GM23248 (cell line): ENCODE measurements at regions not wholly inside any gene's neighbourhood (a gene's known extent, or its start where the extent isn't known, plus 50 kb on each side); places are given as distances from the start of the nearest gene placed in this dataset.

Experiments
- DNase-seq: peaks from one replicate; pipeline ENCODE4 v3.0.0-alpha.2; 2015
- H2AFZ ChIP-seq: fragments of 200-600 bp; sonication (generic); 2 replicates; pipeline ENCODE4 v1.6.1; 2016; ENCODE audit warnings: antibody characterized with exemption
- H3F3A ChIP-seq: fragments of 200-600 bp; sonication (generic); 2 replicates; pipeline ENCODE4 v1.6.1; 2016; ENCODE audit warnings: mild to moderate bottlenecking, antibody characterized with exemption, mixed run types; ENCODE audit not compliant: insufficient read depth
- H3K27ac ChIP-seq: fragments of 200-600 bp; sonication (generic); 2 replicates; pipeline ENCODE4 v1.5.1; 2016; ENCODE audit warnings: mild to moderate bottlenecking
- H3K27me3 ChIP-seq: fragments of 200-600 bp; sonication (generic); replicated peaks from 2 replicates; pipeline ENCODE4 v1.6.1; 2016; ENCODE audit warnings: mild to moderate bottlenecking; ENCODE audit not compliant: insufficient read depth
- H3K36me3 ChIP-seq: fragments of 200-600 bp; sonication (generic); 2 replicates; pipeline ENCODE4 v1.6.1; 2016; ENCODE audit warnings: low read depth, mild to moderate bottlenecking
- H3K4me1 ChIP-seq: fragments of 200-600 bp; sonication (generic); 2 replicates; pipeline ENCODE4 v1.6.1; 2016; ENCODE audit warnings: mild to moderate bottlenecking; ENCODE audit not compliant: insufficient read depth
- H3K4me2 ChIP-seq: fragments of 200-600 bp; sonication (generic); one replicate; pipeline ENCODE4 v1.6.1; 2016; ENCODE audit warnings: mild to moderate bottlenecking; ENCODE audit not compliant: unreplicated experiment
- H3K4me3 ChIP-seq: fragments of 200-600 bp; sonication (generic); 2 replicates; pipeline ENCODE4 v1.5.1; 2016; ENCODE audit warnings: mild to moderate bottlenecking
- H3K79me2 ChIP-seq: fragments of 200-600 bp; sonication (generic); 2 replicates; pipeline ENCODE4 v1.6.1; 2016; ENCODE audit warnings: mild to moderate bottlenecking; ENCODE audit not compliant: insufficient read depth
- H3K9ac ChIP-seq: fragments of 200-600 bp; sonication (generic); 2 replicates; pipeline ENCODE4 v1.6.1; 2016; ENCODE audit warnings: mild to moderate bottlenecking
- H3K9me2 ChIP-seq: fragments of 200-600 bp; sonication (generic); 2 replicates; pipeline ENCODE4 v1.6.1; 2016; ENCODE audit warnings: mixed run types, mild to moderate bottlenecking, moderate library complexity; ENCODE audit not compliant: insufficient read depth
- H3K9me3 ChIP-seq: fragments of 200-600 bp; sonication (generic); one replicate; pipeline ENCODE4 v1.6.1; 2017; ENCODE audit warnings: low read depth
- H4K20me1 ChIP-seq: fragments of 200-600 bp; sonication (generic); 2 replicates; pipeline ENCODE4 v1.6.0; 2016; ENCODE audit not compliant: insufficient read depth
- EZH2 ChIP-seq: fragments of 200-600 bp; sonication (generic); IDR thresholded peaks from 2 replicates; pipeline ENCODE4 v1.6.1; 2018; ENCODE audit warnings: antibody characterized with exemption, mild to moderate bottlenecking; ENCODE audit not compliant: insufficient read depth, poor library complexity, severe bottlenecking
- EZH2phosphoT487 ChIP-seq: fragments of 200-600 bp; sonication (generic); IDR thresholded peaks from 2 replicates; pipeline ENCODE4 v1.6.1; 2018; ENCODE audit warnings: antibody characterized with exemption, moderate library complexity, mild to moderate bottlenecking, low read depth; ENCODE audit not compliant: insufficient read depth
- WGBS, 2 experiments: methylation state at CpG; one replicate each; pipeline ENCODE4 v1.1.6; 2015 to 2017; ENCODE audit warnings: low lambda C conversion rate in 2 of 2, low coverage in 1 of 2; ENCODE audit errors: missing lambda C conversion rate in 2 of 2; 5-methylcytosine and 5-hydroxymethylcytosine counted together
- in situ Hi-C: fragments of 300-500 bp; cut with MboI; formaldehyde crosslinking; loops from 2 replicates; pipeline ENCODE4 v1.15.0; 2020

- Histone ChIP-seq H3K9me2 (no peaks in the 10 kb centered on the region), H4K20me1 (no peaks in the 10 kb centered on the region), H2AFZ (no peak overlapping the region), H3K9ac (no peak overlapping the region), H3K27ac (no peak overlapping the region), H3F3A (no peaks in the 10 kb centered on the region), H3K36me3 (no peaks in the 10 kb centered on the region), H3K9me3 (no peaks in the 10 kb centered on the region), H3K4me3 (no peak overlapping the region), H3K4me2 (no peak overlapping the region), H3K79me2 (no peaks in the 10 kb centered on the region), H3K4me1 (no peaks in the 10 kb centered on the region), H3K27me3 (no peaks in the 10 kb centered on the region)
- DNase-seq = no peak
- no peak for TF ChIP-seq EZH2phosphoT487
- TF ChIP-seq EZH2 = no peak
- in situ Hi-C loops = loop anchor here (10.0 kb wide), 1 partner anchor 656 kb away; no protein-coding TSS in a partner anchor
- 64 to 74% methylated on average over 9 of the region's 9 CpGs for WGBS, 2 experiments
Measured at GRCh38 chr20:20849161-20849560, 136.7 kb upstream of the RALGAPA2 start.

- H3K27me3 ChIP-seq = no peaks in the 10 kb centered on the region
- no peak overlapping the region for H3K27ac ChIP-seq
- DNase-seq = no peak
- no peaks in the 10 kb centered on the region for H3K9me2 ChIP-seq
- no peak for TF ChIP-seq EZH2
- TF ChIP-seq EZH2phosphoT487 = no peak
- no peaks in the 10 kb centered on the region for H3K36me3 ChIP-seq
- H3K79me2 ChIP-seq = no peaks in the 10 kb centered on the region
- H3F3A ChIP-seq = no peaks in the 10 kb centered on the region
- 31 to 33% methylated on average over 11 of the region's 11 CpGs for WGBS, 2 experiments
- H4K20me1 ChIP-seq = no peaks in the 10 kb centered on the region
- in situ Hi-C loops = loop anchor here (10.0 kb wide), 1 partner anchor 657 kb away; no protein-coding TSS in a partner anchor
- no peak overlapping the region for H2AFZ ChIP-seq
- no peaks in the 10 kb centered on the region for H3K4me1 ChIP-seq
- H3K9ac ChIP-seq = no peak overlapping the region
- no peak overlapping the region for H3K4me2 ChIP-seq
- H3K9me3 ChIP-seq = no peaks in the 10 kb centered on the region
- no peak overlapping the region for H3K4me3 ChIP-seq
Measured at GRCh38 chr20:20847814-20848213, 135.4 kb upstream of the RALGAPA2 start.

- Histone ChIP-seq H3K9me2 (no peaks in the 10 kb centered on the region), H2AFZ (no peak overlapping the region), H3F3A (no peaks in the 10 kb centered on the region), H3K4me2 (no peak overlapping the region), H3K4me1 (no peaks in the 10 kb centered on the region), H3K9ac (no peak overlapping the region), H3K27me3 (peaks cover 5% of the 10 kb centered on the region; the same call in 1 of the 2 replicates), H3K27ac (no peak overlapping the region), H3K79me2 (no peaks in the 10 kb centered on the region), H3K9me3 (no peaks in the 10 kb centered on the region), H3K4me3 (no peak overlapping the region), H3K36me3 (no peaks in the 10 kb centered on the region), H4K20me1 (no peaks in the 10 kb centered on the region)
- in situ Hi-C loops = loop anchor here (10.0 kb wide), 1 partner anchor 661 kb away; no protein-coding TSS in a partner anchor
- DNase-seq = no peak
- 22 to 35% methylated on average over 6 of the region's 6 CpGs for WGBS, 2 experiments
- no peak for TF ChIP-seq EZH2
- TF ChIP-seq EZH2phosphoT487 = no peak
Measured at GRCh38 chr20:20843982-20844381, 131.5 kb upstream of the RALGAPA2 start.

GRCh38 chr20:20839771-20840170 lies 127.3 kb upstream of the RALGAPA2 start:
- Histone ChIP-seq H3K36me3 (no peaks in the 10 kb centered on the region), H3K27me3 (peaks cover 14% of the 10 kb centered on the region), H3K4me1 (no peaks in the 10 kb centered on the region), H3K4me2 (no peak overlapping the region), H3K4me3 (no peak overlapping the region), H3K9ac (no peak overlapping the region), H3K27ac (no peak overlapping the region), H2AFZ (no peak overlapping the region), H3K9me2 (no peaks in the 10 kb centered on the region), H4K20me1 (no peaks in the 10 kb centered on the region), H3K79me2 (no peaks in the 10 kb centered on the region), H3F3A (no peaks in the 10 kb centered on the region), H3K9me3 (no peaks in the 10 kb centered on the region)
- no peak for DNase-seq
- in situ Hi-C loops = loop anchor here (10.0 kb wide), 1 partner anchor 665 kb away; no protein-coding TSS in a partner anchor
- TF ChIP-seq EZH2 (no peak), EZH2phosphoT487 (no peak)

GRCh38 chr20:20837574-20838021 lies 125.2 kb upstream of the RALGAPA2 start:
- Histone ChIP-seq H3K4me3 (no peak overlapping the region), H3K36me3 (no peaks in the 10 kb centered on the region), H4K20me1 (no peaks in the 10 kb centered on the region), H3K27me3 (peaks cover 14% of the 10 kb centered on the region), H3K9me3 (no peaks in the 10 kb centered on the region), H3K27ac (no peak overlapping the region), H3K9me2 (no peaks in the 10 kb centered on the region), H3K4me2 (no peak overlapping the region), H3K79me2 (no peaks in the 10 kb centered on the region), H3F3A (no peaks in the 10 kb centered on the region), H2AFZ (no peak overlapping the region), H3K9ac (no peak overlapping the region), H3K4me1 (no peaks in the 10 kb centered on the region)
- DNase-seq = peak; percentile 66
- TF ChIP-seq EZH2phosphoT487 = no peak
- no peak for TF ChIP-seq EZH2
- in situ Hi-C loops = no loop called here
- WGBS, 2 experiments = 38 to 41% methylated on average over 19 of the region's 19 CpGs
